ENCODE measurements at regions not wholly inside any gene's neighbourhood (a gene's known extent, or its start where the extent isn't known, plus 50 kb on each side); places are given as distances from the start of the nearest gene placed in this dataset.

DNA sequence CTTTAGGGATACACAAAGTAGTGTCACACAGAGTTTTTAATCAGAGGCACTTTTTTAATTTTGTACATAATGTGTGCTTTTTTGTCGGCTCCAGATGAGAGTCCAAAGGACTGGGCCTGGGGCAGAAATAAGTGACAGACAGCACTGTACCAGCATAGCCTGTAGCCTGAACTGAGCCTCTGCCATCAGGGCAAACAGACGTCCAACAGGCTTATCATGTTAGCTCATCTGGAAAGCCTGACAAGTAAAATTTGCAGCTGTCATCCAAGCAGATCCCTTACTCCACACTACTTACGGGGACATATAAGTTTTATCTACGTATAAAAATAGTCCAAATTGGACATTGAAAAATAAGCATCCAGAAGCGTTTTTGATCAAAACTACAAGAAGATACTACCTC, 233.1 kb upstream of the GAS1 start:
- TF ChIP-seq CTCF (IDR thresholded peaks at IDR 0.05; ENCODE audit: control extremely low read depth, extremely low read depth): no peak
- DNase-seq (peak in 1 of 3 donors; percentile 54), ATAC-seq (ENCODE audit: insufficient read depth, low FRiP score) (no peak)
- peaks cover 0 to 6% (median 0%) of the 10 kb centered on the region in 5 donors for H3K4me1 ChIP-seq (ENCODE audit: control insufficient read depth in 5 of 5, insufficient read depth in 5 of 5, low read length in 5 of 5)
- H3K9ac ChIP-seq (ENCODE audit: insufficient read depth in 1 of 2, low read length in 2 of 2): no peak overlapping the region
- no peaks in the 10 kb centered on the region for H3K27me3 ChIP-seq (ENCODE audit: control insufficient read depth in 3 of 3, insufficient read depth in 3 of 3, low read length in 2 of 3)
- no peak overlapping the region for H3K4me3 ChIP-seq
- no peaks in the 10 kb centered on the region for H3K36me3 ChIP-seq (ENCODE audit: control insufficient read depth in 4 of 4, insufficient read depth in 4 of 4, low read length in 4 of 4)
- 55 to 75% methylated on average over 5 of the region's 5 CpGs for WGBS, 2 donors
- H3K27ac ChIP-seq (ENCODE audit: low read depth in 1 of 2, low read length in 1 of 2): no peak overlapping the region
- peaks cover 0 to 5% (median 0%) of the 10 kb centered on the region in 4 donors for H3K9me3 ChIP-seq (ENCODE audit: control insufficient read depth in 4 of 4, insufficient read depth in 3 of 4, low read length in 3 of 4)

GRCh38 chr9:87180841-87181240, 233.5 kb upstream of the GAS1 start:
- Histone ChIP-seq H3K4me3 (no peak overlapping the region), H3K9ac (ENCODE audit: insufficient read depth in 1 of 2, low read length in 2 of 2) (no peak overlapping the region), H3K4me1 (ENCODE audit: control insufficient read depth in 5 of 5, insufficient read depth in 5 of 5, low read length in 5 of 5) (peaks cover 0 to 6% (median 0%) of the 10 kb centered on the region in 5 donors), H3K27ac (ENCODE audit: low read depth in 1 of 2, low read length in 1 of 2) (no peak overlapping the region), H3K9me3 (ENCODE audit: control insufficient read depth in 4 of 4, insufficient read depth in 3 of 4, low read length in 3 of 4) (peaks cover 0 to 5% (median 0%) of the 10 kb centered on the region in 4 donors), H3K36me3 (ENCODE audit: control insufficient read depth in 4 of 4, insufficient read depth in 4 of 4, low read length in 4 of 4) (no peaks in the 10 kb centered on the region), H3K27me3 (ENCODE audit: control insufficient read depth in 3 of 3, insufficient read depth in 3 of 3, low read length in 2 of 3) (no peaks in the 10 kb centered on the region)
- ATAC-seq (ENCODE audit: insufficient read depth, low FRiP score) (no peak), DNase-seq (peak in 1 of 3 donors; percentile 12)
- no peak for TF ChIP-seq CTCF (IDR thresholded peaks at IDR 0.05; ENCODE audit: control extremely low read depth, extremely low read depth)
- 94% methylated on average over 2 of the region's 2 CpGs for WGBS, 2 donors

DNA sequence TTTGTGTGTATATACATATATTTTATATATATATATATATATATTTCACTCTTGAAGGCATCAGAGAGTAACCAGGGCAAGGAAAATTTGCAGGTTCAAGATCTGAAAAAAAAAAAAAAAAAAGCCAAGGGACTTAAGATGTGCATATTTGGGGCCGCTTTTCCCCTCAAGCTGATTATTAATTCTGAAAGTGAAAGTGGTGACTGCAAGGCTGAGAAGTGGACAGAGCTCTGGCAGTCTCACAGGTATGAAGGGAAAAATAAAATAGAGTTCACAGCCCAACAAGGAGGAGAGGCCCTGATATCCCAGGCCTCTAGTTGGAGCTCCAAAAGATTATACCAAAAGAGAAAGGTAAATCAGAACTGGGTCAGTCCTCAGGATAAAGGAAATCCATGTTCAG, 234.4 kb upstream of the GAS1 start:
- Histone ChIP-seq H3K9me3 (ENCODE audit: control insufficient read depth in 4 of 4, insufficient read depth in 3 of 4, low read length in 3 of 4) (peaks cover 0 to 5% (median 0%) of the 10 kb centered on the region in 4 donors), H3K4me3 (no peak overlapping the region), H3K36me3 (ENCODE audit: control insufficient read depth in 4 of 4, insufficient read depth in 4 of 4, low read length in 4 of 4) (no peaks in the 10 kb centered on the region), H3K27ac (ENCODE audit: low read depth in 1 of 2, low read length in 1 of 2) (no peak overlapping the region), H3K27me3 (ENCODE audit: control insufficient read depth in 3 of 3, insufficient read depth in 3 of 3, low read length in 2 of 3) (no peaks in the 10 kb centered on the region), H3K9ac (ENCODE audit: insufficient read depth in 1 of 2, low read length in 2 of 2) (no peak overlapping the region), H3K4me1 (ENCODE audit: control insufficient read depth in 5 of 5, insufficient read depth in 5 of 5, low read length in 5 of 5) (peaks cover 0 to 6% (median 0%) of the 10 kb centered on the region in 5 donors)
- TF ChIP-seq CTCF (IDR thresholded peaks at IDR 0.05; ENCODE audit: control extremely low read depth, extremely low read depth): no peak
- DNase-seq (no peak), ATAC-seq (ENCODE audit: insufficient read depth, low FRiP score) (no peak)
- WGBS, 2 donors: 51 to 62% methylated on average over 1 of the region's 1 CpG

All from lung (tissue), 11 donors.